Activated CD4-positive, alpha-beta memory T cell treated with anti-CD3 and anti-CD28 coated beads, Interleukin-2, amount 10 ng/mL, durations not matched to agents 7 days and 5 days (primary cell): ENCODE measurements at regions not wholly inside any gene's neighbourhood (a gene's known extent, or its start where the extent isn't known, plus 50 kb on each side); places are given as distances from the start of the nearest gene placed in this dataset.

ENCODE experiments used
- CTCF ChIA-PET: fragments of 350-600 bp; sonication (Branson Sonifier 250); formaldehyde crosslinking; loops from one replicate; lab custom pipeline; 2021; ENCODE audit warnings: antibody characterized with exemption, inconsistent platforms; lab: Charles Lee
- POLR2A ChIA-PET: fragments of 350-600 bp; sonication (Branson Sonifier 250); formaldehyde crosslinking; loops from one replicate; lab custom pipeline; 2021; ENCODE audit warnings: antibody characterized with exemption; lab: Charles Lee
- DNase-seq: peaks from one replicate; pipeline ENCODE4 v3.0.0-alpha.2; 2020
- H3K27ac Mint-ChIP-seq: one replicate; pipeline ENCODE4 v1.8.0; 2021; ENCODE audit warnings: mild to moderate bottlenecking, mixed read lengths
- H3K27me3 Mint-ChIP-seq: one replicate; pipeline ENCODE4 v1.8.0; 2021; ENCODE audit warnings: mixed read lengths
- H3K36me3 Mint-ChIP-seq: one replicate; pipeline ENCODE4 v1.8.0; 2021; ENCODE audit warnings: low read depth, mixed read lengths
- H3K4me1 Mint-ChIP-seq: one replicate; pipeline ENCODE4 v1.8.0; 2021; ENCODE audit warnings: mixed read lengths
- H3K4me3 Mint-ChIP-seq: one replicate; pipeline ENCODE4 v1.8.0; 2021; ENCODE audit warnings: mild to moderate bottlenecking, mixed read lengths
- H3K9me3 Mint-ChIP-seq: one replicate; pipeline ENCODE4 v1.8.0; 2021; ENCODE audit warnings: mixed read lengths

DNA sequence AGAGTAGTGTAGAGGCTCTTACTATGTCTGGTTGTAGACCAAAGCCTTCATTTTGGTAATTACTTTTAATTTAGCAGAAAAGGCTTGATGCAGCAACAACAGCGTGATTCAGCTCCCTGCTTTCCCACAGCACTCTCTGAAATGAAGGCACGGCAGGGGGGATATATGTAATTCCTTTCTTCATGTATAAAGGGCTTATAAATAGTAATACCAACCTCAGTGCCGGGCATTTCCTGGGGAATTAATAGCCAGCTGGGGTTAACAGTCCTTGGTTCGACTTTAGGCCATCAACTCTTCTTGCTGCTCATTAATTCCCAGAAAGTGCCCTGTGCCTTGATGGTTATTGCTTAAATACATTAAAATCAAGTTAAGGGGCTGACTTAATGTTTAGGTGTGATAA is 669.0 kb downstream of the ZNF674 start:
- no peaks in the 10 kb centered on the region for H3K36me3 Mint-ChIP-seq
- ChIA-PET POLR2A (no interaction called here), CTCF (no interaction called here)
- H3K9me3 Mint-ChIP-seq, result no peaks in the 10 kb centered on the region
- H3K4me3 Mint-ChIP-seq, result no peak overlapping the region
- H3K27me3 Mint-ChIP-seq, result no peaks in the 10 kb centered on the region
- no peak for DNase-seq
- no peak overlapping the region for H3K27ac Mint-ChIP-seq
- peaks cover 5% of the 10 kb centered on the region for H3K4me1 Mint-ChIP-seq

DNA sequence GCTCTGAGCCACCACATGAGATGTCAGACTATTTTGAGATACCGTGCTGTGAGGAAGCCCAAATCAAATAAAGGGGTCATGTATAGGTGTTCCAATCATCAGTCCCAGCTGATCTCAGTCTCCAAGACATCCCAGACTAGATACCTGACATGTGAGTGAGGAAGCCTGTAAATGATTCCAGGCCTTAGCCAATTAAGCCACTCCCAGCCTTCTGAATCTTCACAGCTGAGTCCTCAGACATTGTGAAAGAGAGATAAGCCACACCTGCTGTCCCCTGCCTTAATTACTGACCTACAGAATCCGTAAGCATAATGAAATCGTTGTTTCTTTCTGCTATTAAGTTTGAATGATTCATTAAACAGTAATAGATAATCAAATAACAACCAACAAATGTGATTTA is 671.4 kb downstream of the ZNF674 start:
- peaks cover 2% of the 10 kb centered on the region for H3K36me3 Mint-ChIP-seq
- H3K27ac Mint-ChIP-seq, result no peak overlapping the region
- no peaks in the 10 kb centered on the region for H3K9me3 Mint-ChIP-seq
- CTCF ChIA-PET, result no interaction called here
- POLR2A ChIA-PET, result no interaction called here
- H3K4me3 Mint-ChIP-seq, result no peak overlapping the region
- no peak for DNase-seq
- no peaks in the 10 kb centered on the region for H3K27me3 Mint-ChIP-seq
- peaks cover 3% of the 10 kb centered on the region for H3K4me1 Mint-ChIP-seq

GRCh38 chrX:45872480-45872879 is 671.8 kb upstream of the DIPK2B start:
- ChIA-PET CTCF (no interaction called here), POLR2A (no interaction called here)
- Mint-ChIP-seq H3K27ac (no peak overlapping the region), H3K36me3 (peaks cover 2% of the 10 kb centered on the region), H3K9me3 (no peaks in the 10 kb centered on the region), H3K27me3 (no peaks in the 10 kb centered on the region), H3K4me1 (peaks cover 6% of the 10 kb centered on the region), H3K4me3 (no peak overlapping the region)
- DNase-seq, result no peak

DNA sequence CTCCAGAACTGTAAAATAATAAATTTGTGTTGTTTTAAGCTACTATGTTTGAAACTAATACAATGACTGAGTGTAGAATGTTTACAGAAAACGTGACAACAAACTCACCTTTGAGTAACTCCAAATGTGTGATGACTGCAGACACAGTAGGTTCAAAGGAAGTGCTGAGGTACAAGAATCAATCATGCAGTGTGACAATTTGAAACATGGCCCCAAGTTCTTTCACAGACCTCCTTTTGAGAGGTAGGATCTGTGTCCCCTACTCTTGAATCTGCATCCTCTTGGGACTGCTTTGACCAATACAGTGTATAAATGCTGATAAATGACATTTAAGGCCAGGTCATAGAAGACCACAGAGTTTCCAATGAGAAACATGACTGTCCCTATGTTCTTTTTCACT is 667.7 kb upstream of the DIPK2B start:
- Mint-ChIP-seq H3K4me1 (peaks cover 6% of the 10 kb centered on the region), H3K4me3 (no peak overlapping the region), H3K27me3 (no peaks in the 10 kb centered on the region), H3K36me3 (peaks cover 2% of the 10 kb centered on the region), H3K27ac (no peak overlapping the region), H3K9me3 (no peaks in the 10 kb centered on the region)
- ChIA-PET CTCF (no interaction called here), POLR2A (no interaction called here)
- no peak for DNase-seq

DNA sequence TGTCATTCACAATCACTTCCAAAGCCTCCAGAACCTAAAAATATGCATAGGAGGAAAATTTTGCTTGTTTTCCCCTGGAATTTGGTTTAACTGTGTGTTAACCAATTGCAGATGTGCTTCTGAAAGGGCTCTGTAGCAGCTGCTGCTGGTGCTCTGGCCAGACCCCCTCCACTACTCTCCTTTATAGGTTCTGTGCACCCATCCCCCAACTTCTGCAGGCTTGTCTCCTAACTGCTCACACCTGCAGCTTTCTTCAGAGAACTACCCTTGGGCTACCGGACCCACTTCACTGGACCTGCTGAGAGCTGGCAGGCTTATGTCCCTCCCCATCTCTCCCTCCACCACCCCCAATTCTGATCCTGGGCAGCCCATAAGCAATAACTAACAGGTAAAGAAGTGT is 662.1 kb upstream of the DIPK2B start:
- H3K4me3 Mint-ChIP-seq, result no peak overlapping the region
- DNase-seq, result no peak
- no peaks in the 10 kb centered on the region for H3K4me1 Mint-ChIP-seq
- no peaks in the 10 kb centered on the region for H3K9me3 Mint-ChIP-seq
- H3K36me3 Mint-ChIP-seq, result no peaks in the 10 kb centered on the region
- POLR2A ChIA-PET, result no interaction called here
- H3K27me3 Mint-ChIP-seq, result no peaks in the 10 kb centered on the region
- H3K27ac Mint-ChIP-seq, result no peak overlapping the region
- CTCF ChIA-PET, result no interaction called here

- Mint-ChIP-seq H3K36me3 (no peaks in the 10 kb centered on the region), H3K27me3 (no peaks in the 10 kb centered on the region), H3K4me1 (no peaks in the 10 kb centered on the region), H3K4me3 (no peak overlapping the region), H3K27ac (no peak overlapping the region), H3K9me3 (no peaks in the 10 kb centered on the region)
- CTCF ChIA-PET, result interaction anchor here (1.2 kb wide), 1 partner anchor 25 kb away, joined by 4 read pairs; no protein-coding TSS in a partner anchor
- POLR2A ChIA-PET, result no interaction called here
- DNase-seq, result no peak
Measured at GRCh38 chrX:45860450-45860849, 659.8 kb upstream of the DIPK2B start.

GRCh38 chrX:45859407-45859806 is 658.7 kb upstream of the DIPK2B start:
- Mint-ChIP-seq H3K36me3 (peaks cover 4% of the 10 kb centered on the region), H3K4me1 (peaks cover 4% of the 10 kb centered on the region), H3K27me3 (no peaks in the 10 kb centered on the region), H3K9me3 (no peaks in the 10 kb centered on the region), H3K27ac (no peak overlapping the region), H3K4me3 (no peak overlapping the region)
- no peak for DNase-seq
- CTCF ChIA-PET, result no interaction called here
- POLR2A ChIA-PET, result no interaction called here

- H3K4me1 Mint-ChIP-seq, result peaks cover 38% of the 10 kb centered on the region
- no peak for DNase-seq
- ChIA-PET CTCF (interaction anchor here (1.9 kb wide), 1 partner anchor 51 kb away, joined by 7 read pairs; no protein-coding TSS in a partner anchor), POLR2A (interaction anchor here (2.0 to 4.6 kb wide), 2 partner anchors 78 to 95 kb away, joined by 6 to 39 read pairs; no protein-coding TSS in a partner anchor)
- H3K36me3 Mint-ChIP-seq, result peaks cover 28% of the 10 kb centered on the region
- H3K27ac Mint-ChIP-seq, result peak overlapping the region; percentile 83
- H3K9me3 Mint-ChIP-seq, result no peaks in the 10 kb centered on the region
- H3K4me3 Mint-ChIP-seq, result peak overlapping the region; percentile 53
- no peaks in the 10 kb centered on the region for H3K27me3 Mint-ChIP-seq
Measured at GRCh38 chrX:45852884-45853283, 652.2 kb upstream of the DIPK2B start.

- Mint-ChIP-seq H3K9me3 (no peaks in the 10 kb centered on the region), H3K36me3 (peaks cover 31% of the 10 kb centered on the region), H3K27ac (peak overlapping the region; percentile 82), H3K4me1 (peaks cover 45% of the 10 kb centered on the region), H3K27me3 (no peaks in the 10 kb centered on the region), H3K4me3 (peak overlapping the region; percentile 99)
- ChIA-PET CTCF (interaction anchor here (1.4 to 1.9 kb wide), 3 partner anchors 43 to 525 kb away, joined by 4 to 11 read pairs (median 6); no protein-coding TSS in a partner anchor), POLR2A (interaction anchor here (0.6 to 4.6 kb wide), 11 partner anchors 19 to 596 kb away, joined by 3 to 39 read pairs (median 6); no protein-coding TSS in a partner anchor)
- peak; percentile 65 for DNase-seq
Measured at GRCh38 chrX:45851434-45851991, 650.8 kb upstream of the DIPK2B start.

- no peaks in the 10 kb centered on the region for H3K27me3 Mint-ChIP-seq
- ChIA-PET POLR2A (interaction anchor here (1.0 to 4.6 kb wide), 9 partner anchors 19 to 93 kb away, joined by 3 to 39 read pairs (median 8); no protein-coding TSS in a partner anchor), CTCF (interaction anchor here (1.4 to 1.9 kb wide), 5 partner anchors 43 to 558 kb away, joined by 3 to 11 read pairs (median 5); no protein-coding TSS in a partner anchor)
- peaks cover 49% of the 10 kb centered on the region for H3K4me1 Mint-ChIP-seq
- peak overlapping the region; percentile 89 for H3K27ac Mint-ChIP-seq
- peak overlapping the region; percentile 99 for H3K4me3 Mint-ChIP-seq
- no peaks in the 10 kb centered on the region for H3K9me3 Mint-ChIP-seq
- peaks cover 35% of the 10 kb centered on the region for H3K36me3 Mint-ChIP-seq
- DNase-seq, result peak; percentile 41
Measured at GRCh38 chrX:45850775-45851433, 650.2 kb upstream of the DIPK2B start.

DNA sequence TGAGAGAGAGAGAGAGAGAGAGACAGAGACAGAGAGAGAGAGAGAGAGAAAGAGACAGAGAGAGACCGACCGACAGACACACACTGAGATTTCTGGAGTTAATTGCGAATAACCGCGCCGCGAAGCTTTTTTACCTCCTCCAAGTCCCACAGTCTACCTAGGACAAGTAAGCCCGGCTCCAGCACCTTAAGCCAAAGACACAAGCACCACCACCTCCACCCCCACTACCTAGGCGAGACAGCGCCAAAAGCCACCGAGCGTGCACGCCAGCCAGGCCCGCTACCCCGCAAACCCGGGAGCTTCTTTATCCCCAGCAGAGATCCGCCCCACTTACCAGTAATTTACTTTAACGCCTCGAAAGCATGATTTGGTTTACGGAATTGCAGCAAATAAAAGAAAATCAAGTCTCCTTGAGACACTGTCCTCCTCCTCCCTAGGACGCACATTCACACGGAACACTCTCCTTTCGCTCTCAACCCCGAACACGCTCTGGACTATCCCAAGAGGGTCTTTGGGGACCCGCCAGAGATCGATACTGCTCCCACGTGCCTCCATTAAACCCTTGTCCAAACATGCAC is 649.6 kb upstream of the DIPK2B start:
- Mint-ChIP-seq H3K27ac (peak overlapping the region; percentile 89), H3K27me3 (no peaks in the 10 kb centered on the region), H3K9me3 (no peaks in the 10 kb centered on the region), H3K36me3 (peaks cover 36% of the 10 kb centered on the region), H3K4me1 (peaks cover 55% of the 10 kb centered on the region), H3K4me3 (peak overlapping the region; percentile 99)
- ChIA-PET POLR2A (interaction anchor here (1.4 to 4.6 kb wide), 7 partner anchors 18 to 92 kb away, joined by 4 to 39 read pairs (median 12); no protein-coding TSS in a partner anchor), CTCF (interaction anchor here (1.4 to 1.9 kb wide), 4 partner anchors 42 to 558 kb away, joined by 3 to 6 read pairs (median 4); no protein-coding TSS in a partner anchor)
- peak; percentile 37 for DNase-seq

- ChIA-PET CTCF (interaction anchor here (1.0 to 1.8 kb wide), 5 partner anchors 13 to 537 kb away, joined by 3 to 8 read pairs (median 5); no protein-coding TSS in a partner anchor), POLR2A (interaction anchor here (0.9 to 4.6 kb wide), 9 partner anchors 10 to 139 kb away, joined by 3 to 39 read pairs (median 6); no protein-coding TSS in a partner anchor)
- Mint-ChIP-seq H3K27ac (peak overlapping the region; percentile 89), H3K27me3 (no peaks in the 10 kb centered on the region), H3K9me3 (no peaks in the 10 kb centered on the region), H3K36me3 (peaks cover 34% of the 10 kb centered on the region), H3K4me1 (peaks cover 55% of the 10 kb centered on the region), H3K4me3 (peak overlapping the region; percentile 99)
- DNase-seq, result peak; percentile 30
Measured at GRCh38 chrX:45849261-45849862, 648.7 kb upstream of the DIPK2B start.
